NCI-H2171 treated with DMSO at 0.1 percent for 48 hours (cell line): ENCODE measurements at regions not wholly inside any gene's neighbourhood (a gene's known extent, or its start where the extent isn't known, plus 50 kb on each side); places are given as distances from the start of the nearest gene placed in this dataset.
A peak's percentile ranks its signal among the peaks of the same experiment; 100 is the strongest.
"Not testable (repeated sequence)": the region's sequence is repeated elsewhere in the genome, so short reads cannot be mapped to it uniquely, and the experiment has no call there.

ENCODE experiments used
- DNase-seq: peaks from one replicate; lab custom pipeline; 2025; lab: John Stamatoyannopoulos, UW

- DNase-seq = no peak
Observed at GRCh38 chr7:142501434-142501833, 243.6 kb upstream of the PRSS58 start.

GRCh38 chr7:142500366-142500765 lies 242.5 kb upstream of the PRSS58 start:
- DNase-seq = no peak

GRCh38 chr7:142499635-142500034 lies 241.8 kb upstream of the PRSS58 start:
- DNase-seq = no peak

GRCh38 chr7:142498364-142498763 lies 240.5 kb upstream of the PRSS58 start:
- no peak for DNase-seq

- peak; percentile 60 for DNase-seq
Observed at GRCh38 chr7:142496545-142496991, 238.7 kb upstream of the PRSS58 start.

- not testable (repeated sequence) for DNase-seq
Observed at GRCh38 chr7:142495879-142496278, 238.0 kb upstream of the PRSS58 start.

GRCh38 chr7:142495301-142495700 lies 237.4 kb upstream of the PRSS58 start:
- not testable (repeated sequence) for DNase-seq

GRCh38 chr7:142494021-142494420 lies 236.2 kb upstream of the PRSS58 start:
- no peak for DNase-seq

GRCh38 chr7:142488842-142489241 lies 231.0 kb upstream of the PRSS58 start:
- DNase-seq = peak; percentile 53

GRCh38 chr7:142488036-142488633 lies 230.3 kb upstream of the PRSS58 start:
- DNase-seq = peak; percentile 38

- peak; percentile 64 for DNase-seq
Observed at GRCh38 chr7:142487565-142487964, 229.7 kb upstream of the PRSS58 start.

- peak; percentile 72 for DNase-seq
Observed at GRCh38 chr7:142487124-142487523, 229.3 kb upstream of the PRSS58 start.

- DNase-seq = no peak
Observed at GRCh38 chr7:142485617-142486226, 227.9 kb upstream of the PRSS58 start.

- no peak for DNase-seq
Observed at GRCh38 chr7:142483659-142484317, 225.9 kb upstream of the PRSS58 start.

- peak; percentile 38 for DNase-seq
Observed at GRCh38 chr7:142482891-142483658, 225.2 kb upstream of the PRSS58 start.

- peak; percentile 87 for DNase-seq
Observed at GRCh38 chr7:142481548-142481947, 223.7 kb upstream of the PRSS58 start.

- DNase-seq = peak; percentile 60
Observed at GRCh38 chr7:142478479-142479220, 220.8 kb upstream of the PRSS58 start.

- not testable (repeated sequence) for DNase-seq
Observed at GRCh38 chr7:142477801-142478200, 219.9 kb upstream of the PRSS58 start.

GRCh38 chr7:142477079-142477651 lies 219.3 kb upstream of the PRSS58 start:
- DNase-seq = no peak

- no peak for DNase-seq
Observed at GRCh38 chr7:142476077-142476476, 218.2 kb upstream of the PRSS58 start.

- no peak for DNase-seq
Observed at GRCh38 chr7:142471820-142472219, 214.0 kb upstream of the PRSS58 start.

- no peak for DNase-seq
Observed at GRCh38 chr7:142470544-142470830, 212.6 kb upstream of the PRSS58 start.
